Activated CD4-positive, alpha-beta T cell treated with anti-CD3 and anti-CD28 coated beads, Interleukin-2, amount 10 ng/mL, durations not matched to agents 24 days and 14 days (primary cell): ENCODE measurements at regions not wholly inside any gene's neighbourhood (a gene's known extent, or its start where the extent isn't known, plus 50 kb on each side); places are given as distances from the start of the nearest gene placed in this dataset.
A peak's percentile ranks its signal among the peaks of the same experiment; 100 is the strongest.

Experiments
- DNase-seq: peaks from one replicate; pipeline ENCODE4 v3.0.0; 2022
- H3K27ac Mint-ChIP-seq: one replicate; pipeline ENCODE4 v1.8.0; 2022; ENCODE audit warnings: mild to moderate bottlenecking, mixed read lengths
- H3K27me3 Mint-ChIP-seq: one replicate; pipeline ENCODE4 v1.8.0; 2022; ENCODE audit warnings: mixed read lengths
- H3K36me3 Mint-ChIP-seq: one replicate; pipeline ENCODE4 v1.8.0; 2022; ENCODE audit warnings: low read depth, mild to moderate bottlenecking, mixed read lengths
- H3K4me1 Mint-ChIP-seq: one replicate; pipeline ENCODE4 v1.8.0; 2021; ENCODE audit warnings: mixed read lengths
- H3K4me3 Mint-ChIP-seq: one replicate; pipeline ENCODE4 v1.8.0; 2022; ENCODE audit warnings: mild to moderate bottlenecking, moderate library complexity, mixed read lengths
- H3K9me3 Mint-ChIP-seq: one replicate; pipeline ENCODE4 v1.8.0; 2021; ENCODE audit warnings: mixed read lengths
- intact Hi-C: fragments of 100-400 bp; cut with micrococcal nuclease; formaldehyde crosslinking; loops from one replicate; pipeline ENCODE4 v1.15.1; 2023

GRCh38 chr4:122555216-122555615 is 65.7 kb downstream of the IL21 start:
- Mint-ChIP-seq H3K27ac (peak overlapping the region; percentile 56), H3K4me1 (peaks cover 51% of the 10 kb centered on the region), H3K36me3 (peaks cover 5% of the 10 kb centered on the region), H3K4me3 (no peak overlapping the region), H3K27me3 (no peaks in the 10 kb centered on the region), H3K9me3 (peaks cover 4% of the 10 kb centered on the region)
- DNase-seq: no peak
- intact Hi-C loops: no loop called here

DNA sequence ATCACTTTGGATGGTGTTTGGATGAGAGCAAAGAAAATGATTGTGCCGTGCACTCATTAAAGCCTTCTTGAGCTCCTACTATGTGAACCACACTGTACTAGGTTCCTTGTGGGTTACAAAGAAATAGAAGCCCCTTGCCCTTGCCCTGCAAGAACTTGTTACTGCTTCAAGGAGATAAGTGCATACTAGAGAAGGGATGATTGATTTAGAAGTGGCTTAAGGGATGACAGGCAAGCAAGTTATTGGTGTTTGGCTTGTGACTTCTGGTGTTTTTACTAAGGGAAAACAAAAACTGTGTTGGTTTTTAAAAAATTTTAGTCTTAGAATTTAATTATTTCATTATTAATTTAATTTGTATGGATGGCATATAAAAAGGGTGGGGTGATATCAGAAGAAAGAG is 67.4 kb downstream of the IL21 start:
- intact Hi-C loops: loop anchor here (1.0 to 2.0 kb wide), 4 partner anchors 11 to 45 kb away; no protein-coding TSS in a partner anchor
- H3K9me3 Mint-ChIP-seq: peaks cover 4% of the 10 kb centered on the region
- peak overlapping the region; percentile 78 for H3K27ac Mint-ChIP-seq

DNA sequence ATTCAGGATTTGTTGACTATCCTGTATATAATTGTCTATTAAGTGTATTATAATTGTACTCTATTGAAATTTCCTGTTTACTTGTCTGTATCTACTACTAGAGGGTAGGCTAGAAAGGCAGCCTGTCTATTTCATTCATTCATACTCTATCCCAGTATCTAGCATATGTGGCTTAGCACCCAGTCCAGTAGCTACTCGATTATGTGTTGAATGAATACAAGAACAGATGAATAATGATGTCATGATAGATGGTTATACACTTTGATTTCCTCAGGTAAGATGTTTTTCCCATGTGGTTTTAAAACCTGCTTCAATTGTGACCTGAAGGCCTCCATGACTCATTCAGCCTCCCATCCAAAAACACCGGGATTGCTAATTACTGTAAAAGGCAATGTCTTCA is 68.0 kb downstream of the IL21 start:
- no peak for DNase-seq
- peaks cover 59% of the 10 kb centered on the region for H3K4me1 Mint-ChIP-seq
- peaks cover 4% of the 10 kb centered on the region for H3K9me3 Mint-ChIP-seq
- H3K27me3 Mint-ChIP-seq: no peaks in the 10 kb centered on the region
- intact Hi-C loops: loop anchor here (1.0 to 2.0 kb wide), 5 partner anchors 11 to 95 kb away; no protein-coding TSS in a partner anchor
- peak overlapping the region; percentile 14 for H3K4me3 Mint-ChIP-seq
- H3K27ac Mint-ChIP-seq: peak overlapping the region; percentile 78
- H3K36me3 Mint-ChIP-seq: peaks cover 9% of the 10 kb centered on the region

More for the DNA sequence above, 67.4 kb downstream of the IL21 start:
- H3K36me3 Mint-ChIP-seq: peaks cover 6% of the 10 kb centered on the region
- H3K27me3 Mint-ChIP-seq: no peaks in the 10 kb centered on the region
- H3K4me3 Mint-ChIP-seq: peak overlapping the region; percentile 14
- peaks cover 59% of the 10 kb centered on the region for H3K4me1 Mint-ChIP-seq
- DNase-seq: no peak

DNA sequence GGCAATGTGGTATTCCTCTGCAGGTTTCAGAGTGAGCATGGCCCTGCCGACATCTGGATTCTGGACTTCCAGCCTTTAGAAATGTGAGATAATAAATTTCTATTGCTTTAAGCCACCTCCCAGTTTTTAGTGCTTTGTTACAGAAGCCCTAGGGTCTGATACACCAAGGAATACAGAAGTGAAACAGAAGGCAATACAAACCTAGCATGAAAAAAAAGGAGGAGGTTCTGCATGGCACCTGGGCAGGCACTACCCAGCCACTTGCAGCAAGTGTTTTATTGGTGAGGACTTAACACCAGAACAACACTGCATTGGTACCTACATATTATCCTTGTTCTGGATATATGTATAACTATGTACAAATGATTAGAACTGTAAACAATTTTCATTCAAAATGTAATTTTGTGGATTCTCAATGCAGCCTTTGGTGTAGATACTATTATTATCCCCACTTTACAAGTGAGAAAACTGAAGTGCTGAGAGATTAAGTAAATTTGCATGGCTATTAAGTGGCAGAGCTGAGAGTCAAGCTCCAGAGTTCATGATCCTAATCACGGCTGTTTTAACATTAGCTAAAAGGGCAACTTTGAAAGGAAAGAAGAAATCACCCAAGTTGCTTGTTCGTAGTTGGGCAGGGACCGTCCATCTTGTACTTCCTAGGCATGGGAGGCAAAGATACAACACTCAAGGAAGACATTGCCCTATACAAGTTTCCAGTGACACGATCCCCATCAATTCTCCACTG is 71.8 kb downstream of the IL21 start:
- Mint-ChIP-seq H3K27ac (peak overlapping the region; percentile 86), H3K36me3 (peaks cover 9% of the 10 kb centered on the region), H3K4me3 (peak overlapping the region; percentile 63), H3K4me1 (peaks cover 62% of the 10 kb centered on the region), H3K9me3 (peaks cover 12% of the 10 kb centered on the region), H3K27me3 (no peaks in the 10 kb centered on the region)
- intact Hi-C loops: no loop called here
- DNase-seq: no peak

GRCh38 chr4:122548452-122548851 is 72.4 kb downstream of the IL21 start:
- H3K9me3 Mint-ChIP-seq: peaks cover 11% of the 10 kb centered on the region
- no peaks in the 10 kb centered on the region for H3K27me3 Mint-ChIP-seq
- peaks cover 8% of the 10 kb centered on the region for H3K36me3 Mint-ChIP-seq
- H3K4me3 Mint-ChIP-seq: peak overlapping the region; percentile 63
- peaks cover 64% of the 10 kb centered on the region for H3K4me1 Mint-ChIP-seq
- intact Hi-C loops: no loop called here
- H3K27ac Mint-ChIP-seq: peak overlapping the region; percentile 86
- peak; percentile 71 for DNase-seq

DNA sequence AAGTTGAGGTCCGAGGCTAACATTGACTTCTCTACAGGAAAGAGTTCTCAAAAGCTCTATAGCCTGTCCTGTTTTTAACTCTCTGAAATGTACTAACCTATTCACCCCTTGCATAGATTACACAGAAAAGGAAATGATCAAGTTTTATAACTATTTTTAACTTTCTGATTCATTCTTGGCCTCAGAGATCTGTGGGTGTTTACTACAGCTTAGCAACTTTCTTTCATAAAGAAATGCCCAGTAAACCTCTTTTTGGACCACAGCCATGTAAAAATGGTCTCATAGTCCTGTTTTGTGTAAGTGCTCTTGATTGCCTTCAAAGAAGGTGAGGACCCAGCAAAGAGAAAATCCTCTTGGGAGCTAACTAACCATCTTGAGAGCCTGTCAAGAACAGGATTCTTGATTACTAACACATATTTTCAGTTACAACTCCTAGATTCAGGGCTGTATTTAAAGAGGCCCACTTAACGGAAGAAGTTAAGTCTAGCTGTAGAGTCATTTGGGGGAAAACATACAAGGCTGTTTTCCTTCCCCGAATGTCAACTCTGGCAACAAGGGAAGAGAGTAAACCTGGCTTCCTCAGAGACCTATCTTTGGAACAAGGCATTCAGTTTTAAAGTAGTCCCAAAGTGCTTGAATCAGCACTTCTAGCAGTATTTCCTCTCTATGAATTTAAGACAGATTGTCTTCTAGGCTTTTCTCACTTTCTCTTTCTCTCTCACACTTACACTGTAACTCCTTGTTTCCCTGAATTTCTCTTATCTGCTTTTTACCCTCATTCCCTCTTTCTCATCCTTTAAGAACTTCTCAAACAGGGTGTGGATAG is 78.2 kb downstream of the IL21 start:
- Mint-ChIP-seq H3K9me3 (peaks cover 18% of the 10 kb centered on the region), H3K36me3 (peaks cover 3% of the 10 kb centered on the region), H3K27ac (peak overlapping the region; percentile 94), H3K27me3 (no peaks in the 10 kb centered on the region), H3K4me3 (peak overlapping the region; percentile 78), H3K4me1 (peaks cover 80% of the 10 kb centered on the region)
- intact Hi-C loops: loop anchor here (1.0 to 5.0 kb wide), 7 partner anchors 11 to 270 kb away; partner anchors contain the start of gene IL2
- peak; percentile 69 for DNase-seq

- Mint-ChIP-seq H3K9me3 (peaks cover 14% of the 10 kb centered on the region), H3K4me1 (peaks cover 78% of the 10 kb centered on the region), H3K27ac (peak overlapping the region; percentile 94), H3K36me3 (peaks cover 3% of the 10 kb centered on the region), H3K4me3 (peak overlapping the region; percentile 78), H3K27me3 (no peaks in the 10 kb centered on the region)
- intact Hi-C loops: loop anchor here (1.0 to 5.0 kb wide), 8 partner anchors 11 to 270 kb away; partner anchors contain the start of gene IL2
- no peak for DNase-seq
Observed at GRCh38 chr4:122541996-122542395, 78.9 kb downstream of the IL21 start.

- Mint-ChIP-seq H3K9me3 (peaks cover 18% of the 10 kb centered on the region), H3K4me3 (peak overlapping the region; percentile 78), H3K27ac (peak overlapping the region; percentile 94), H3K4me1 (peaks cover 77% of the 10 kb centered on the region), H3K36me3 (peaks cover 6% of the 10 kb centered on the region), H3K27me3 (no peaks in the 10 kb centered on the region)
- peak; percentile 59 for DNase-seq
- intact Hi-C loops: loop anchor here (1.0 to 5.0 kb wide), 5 partner anchors 29 to 271 kb away; partner anchors contain the start of gene IL21
Observed at GRCh38 chr4:122540838-122541237, 80.0 kb downstream of the IL21 start.

DNA sequence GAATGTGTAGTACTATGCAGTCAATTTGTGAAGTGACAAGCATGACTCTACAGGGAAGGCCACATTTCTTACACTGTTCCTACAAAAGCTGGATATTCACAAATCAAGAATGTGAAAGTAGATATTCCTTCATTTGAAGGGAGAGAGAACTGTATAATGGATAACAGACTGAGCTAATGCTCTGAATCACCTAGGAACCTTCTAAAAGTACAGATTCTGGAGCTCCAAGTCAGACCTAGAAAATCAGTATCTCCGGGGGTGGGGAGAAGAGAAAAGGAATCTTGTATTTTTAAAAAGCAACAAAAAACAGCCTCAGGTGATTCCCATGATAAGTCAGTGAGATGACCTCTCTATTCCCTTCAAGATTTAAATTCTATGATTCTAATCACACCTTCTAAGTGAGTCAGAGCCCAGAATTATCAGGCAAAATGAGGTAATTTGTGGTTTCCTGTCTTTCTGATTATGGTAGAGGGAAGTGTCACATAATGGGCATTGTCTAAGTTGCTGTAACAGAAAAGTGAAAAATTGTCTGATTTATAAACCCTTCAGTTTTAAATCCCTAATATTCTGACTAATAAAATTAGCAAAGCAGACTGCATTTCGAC is 80.9 kb downstream of the IL21 start:
- DNase-seq: peak; percentile 64
- intact Hi-C loops: loop anchor here (1.0 to 5.0 kb wide), 6 partner anchors 13 to 272 kb away; partner anchors contain the start of gene IL21
- Mint-ChIP-seq H3K4me3 (peak overlapping the region; percentile 78), H3K27me3 (no peaks in the 10 kb centered on the region), H3K27ac (peak overlapping the region; percentile 94), H3K36me3 (peaks cover 11% of the 10 kb centered on the region), H3K4me1 (peaks cover 77% of the 10 kb centered on the region), H3K9me3 (peaks cover 26% of the 10 kb centered on the region)

DNA sequence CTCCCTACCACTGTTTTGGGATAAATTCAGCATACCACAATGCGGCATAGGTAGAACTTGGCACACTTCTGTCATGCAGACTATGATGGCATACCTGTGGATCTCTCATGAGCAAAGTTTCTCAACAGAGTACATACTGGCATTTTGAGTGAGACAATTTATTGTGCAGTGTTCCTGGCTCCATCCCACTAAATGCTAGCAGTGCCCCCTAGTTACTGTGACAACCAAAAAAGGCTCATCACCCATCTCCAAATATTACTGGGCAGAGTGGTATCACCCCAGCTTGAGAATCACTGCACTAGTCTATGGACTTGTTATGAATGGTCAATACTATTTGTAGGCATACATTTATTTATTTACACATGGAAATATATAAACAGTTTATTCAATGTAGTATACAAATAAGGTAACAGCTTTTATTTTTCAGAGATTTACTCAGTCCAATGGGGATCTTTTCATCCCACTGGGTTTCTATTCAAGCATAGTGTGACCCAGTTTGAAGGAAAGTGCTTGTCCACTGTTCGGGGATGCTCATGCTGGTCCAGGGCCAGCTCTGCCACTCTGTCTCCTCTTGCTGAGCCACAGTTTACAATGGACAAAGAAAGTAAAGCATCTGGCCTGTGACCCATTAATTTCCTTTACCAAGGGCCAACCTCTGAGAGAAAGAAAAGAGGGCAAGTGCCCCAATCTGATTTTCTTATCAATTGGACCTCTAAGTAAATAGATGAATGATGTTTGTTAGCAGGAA is 81.0 kb upstream of the IL2 start:
- Mint-ChIP-seq H3K4me3 (peak overlapping the region; percentile 30), H3K36me3 (peaks cover 14% of the 10 kb centered on the region), H3K4me1 (peaks cover 61% of the 10 kb centered on the region)

DNA sequence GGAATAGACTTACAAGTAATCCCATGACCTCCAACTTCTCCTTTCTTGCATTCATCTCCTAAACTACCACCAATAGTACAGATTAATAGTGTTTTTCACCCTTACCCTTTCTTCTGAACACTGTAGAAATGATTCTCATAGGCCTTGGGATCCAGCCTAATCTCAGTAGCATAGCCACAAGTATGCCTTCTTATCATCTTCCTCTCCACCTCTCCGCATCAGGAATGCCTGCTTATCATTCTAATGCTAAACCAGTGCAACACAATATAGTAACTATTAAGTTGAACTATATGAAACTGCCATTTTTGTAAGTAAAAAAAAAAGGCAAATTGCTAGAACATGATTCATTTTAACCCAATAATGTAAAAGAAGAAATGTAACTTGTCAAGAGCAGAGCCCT is 79.5 kb upstream of the IL2 start:
- H3K27ac Mint-ChIP-seq: peak overlapping the region; percentile 65
- H3K36me3 Mint-ChIP-seq: peaks cover 15% of the 10 kb centered on the region
- intact Hi-C loops: no loop called here
- H3K27me3 Mint-ChIP-seq: no peaks in the 10 kb centered on the region
- H3K4me1 Mint-ChIP-seq: peaks cover 50% of the 10 kb centered on the region
- H3K9me3 Mint-ChIP-seq: peaks cover 42% of the 10 kb centered on the region
- no peak overlapping the region for H3K4me3 Mint-ChIP-seq
- DNase-seq: no peak

More for the DNA sequence above, 81.0 kb upstream of the IL2 start:
- intact Hi-C loops: loop anchor here (2.0 kb wide), 1 partner anchor 15 kb away; no protein-coding TSS in a partner anchor
- H3K9me3 Mint-ChIP-seq: peaks cover 34% of the 10 kb centered on the region
- H3K27me3 Mint-ChIP-seq: no peaks in the 10 kb centered on the region
- no peak for DNase-seq
- peak overlapping the region; percentile 78 for H3K27ac Mint-ChIP-seq

DNA sequence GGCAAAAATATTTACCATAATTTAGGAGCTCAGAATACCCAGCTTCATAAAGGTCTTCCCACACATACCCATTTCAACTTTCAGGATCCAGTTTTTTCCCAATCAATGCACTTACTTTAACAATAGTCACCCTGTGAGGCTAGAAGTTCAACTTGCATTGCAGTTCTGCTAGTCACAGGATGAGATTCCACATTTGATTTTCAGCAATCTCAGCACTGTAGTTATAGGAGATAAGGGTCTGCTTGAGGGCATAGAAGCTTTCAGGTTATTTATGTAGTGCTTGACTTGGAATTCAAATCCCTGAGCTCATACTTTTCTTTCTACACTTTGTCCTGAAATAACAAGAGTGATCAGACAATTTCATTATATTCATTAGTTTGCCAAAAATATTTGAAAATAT is 78.3 kb upstream of the IL2 start:
- Mint-ChIP-seq H3K9me3 (peaks cover 54% of the 10 kb centered on the region), H3K36me3 (peaks cover 18% of the 10 kb centered on the region), H3K27me3 (no peaks in the 10 kb centered on the region), H3K27ac (peak overlapping the region; percentile 37), H3K4me1 (peaks cover 40% of the 10 kb centered on the region), H3K4me3 (no peak overlapping the region)
- no peak for DNase-seq
- intact Hi-C loops: no loop called here

DNA sequence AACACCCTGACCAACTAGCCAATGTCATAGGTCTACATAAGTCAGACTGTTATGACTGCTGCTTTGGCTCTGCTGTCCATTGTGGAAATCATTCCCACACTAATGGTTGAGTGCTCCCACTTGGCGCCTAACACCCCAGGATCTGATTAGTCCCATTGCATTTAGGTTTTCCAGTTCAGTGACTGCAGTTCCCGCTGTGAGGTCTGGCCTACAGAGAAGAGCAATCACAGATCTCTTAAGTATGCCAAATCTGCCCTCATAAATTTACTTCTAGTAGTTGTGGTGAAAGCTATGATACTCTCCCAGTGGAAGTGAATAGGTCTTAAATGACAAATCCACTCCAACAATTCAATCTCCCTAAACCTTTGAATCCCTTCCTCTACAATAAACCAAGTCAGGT is 77.3 kb upstream of the IL2 start:
- Mint-ChIP-seq H3K27ac (peak overlapping the region; percentile 52), H3K4me3 (no peak overlapping the region), H3K27me3 (no peaks in the 10 kb centered on the region), H3K36me3 (peaks cover 18% of the 10 kb centered on the region), H3K4me1 (peaks cover 32% of the 10 kb centered on the region), H3K9me3 (peaks cover 60% of the 10 kb centered on the region)
- DNase-seq: no peak
- intact Hi-C loops: no loop called here
